ENCODE measurements at regions not wholly inside any gene's neighbourhood (a gene's known extent, or its start where the extent isn't known, plus 50 kb on each side); places are given as distances from the start of the nearest gene placed in this dataset.

- Histone ChIP-seq H3K27ac (ENCODE audit: low read depth, low read length) (no peak overlapping the region), H3K4me2 (ENCODE audit: low read depth, low read length, poor library complexity, severe bottlenecking) (no peak overlapping the region), H3K9me3 (ENCODE audit: insufficient read depth, low read length) (no peaks in the 10 kb centered on the region), H3K9me2 (replicated peaks; ENCODE audit: insufficient read depth, low read length) (no peaks in the 10 kb centered on the region), H4K20me1 (ENCODE audit: low read depth, low read length) (no peaks in the 10 kb centered on the region), H3K4me3 (ENCODE audit: insufficient read depth, low read length, poor library complexity, severe bottlenecking) (no peak overlapping the region), H2AFZ (ENCODE audit: low read depth, low read length, severe bottlenecking) (no peak overlapping the region), H3F3A (ENCODE audit: insufficient read depth) (no peaks in the 10 kb centered on the region), H3K79me2 (ENCODE audit: insufficient read depth, low read length) (no peaks in the 10 kb centered on the region), H3K36me3 (ENCODE audit: low read length) (no peaks in the 10 kb centered on the region), H3K27me3 (ENCODE audit: low read length) (no peaks in the 10 kb centered on the region), H3K9ac (ENCODE audit: low read length) (no peak overlapping the region)
- no peak for TF ChIP-seq CTCF (IDR thresholded peaks at IDR 0.05; ENCODE audit: insufficient read depth, low read length, poor library complexity, severe bottlenecking)
These were observed 166.4 kb upstream of the FANCL start for GRCh38 chr2:58407487-58407886.

GRCh38 chr2:58405341-58405740 is 164.2 kb upstream of the FANCL start:
- Histone ChIP-seq H3K36me3 (ENCODE audit: low read length) (no peaks in the 10 kb centered on the region), H3K9me2 (replicated peaks; ENCODE audit: insufficient read depth, low read length) (no peaks in the 10 kb centered on the region), H3K27me3 (ENCODE audit: low read length) (no peaks in the 10 kb centered on the region), H3K9ac (ENCODE audit: low read length) (no peak overlapping the region), H2AFZ (ENCODE audit: low read depth, low read length, severe bottlenecking) (no peak overlapping the region), H3F3A (ENCODE audit: insufficient read depth) (no peaks in the 10 kb centered on the region), H3K4me3 (ENCODE audit: insufficient read depth, low read length, poor library complexity, severe bottlenecking) (no peak overlapping the region), H3K4me2 (ENCODE audit: low read depth, low read length, poor library complexity, severe bottlenecking) (no peak overlapping the region), H3K27ac (ENCODE audit: low read depth, low read length) (no peak overlapping the region), H3K79me2 (ENCODE audit: insufficient read depth, low read length) (no peaks in the 10 kb centered on the region), H3K9me3 (ENCODE audit: insufficient read depth, low read length) (no peaks in the 10 kb centered on the region), H4K20me1 (ENCODE audit: low read depth, low read length) (no peaks in the 10 kb centered on the region)
- no peak for TF ChIP-seq CTCF (IDR thresholded peaks at IDR 0.05; ENCODE audit: insufficient read depth, low read length, poor library complexity, severe bottlenecking)
- no peak for TF ChIP-seq EZH2phosphoT487 (conservative IDR thresholded peaks at IDR 0.05; ENCODE audit: low read length)

- no peaks in the 10 kb centered on the region for H3K9me2 ChIP-seq (replicated peaks; ENCODE audit: insufficient read depth, low read length)
- no peaks in the 10 kb centered on the region for H3K27me3 ChIP-seq (ENCODE audit: low read length)
- no peaks in the 10 kb centered on the region for H3F3A ChIP-seq (ENCODE audit: insufficient read depth)
- TF ChIP-seq CTCF (IDR thresholded peaks at IDR 0.05; ENCODE audit: insufficient read depth, low read length, poor library complexity, severe bottlenecking): no peak
- TF ChIP-seq EZH2phosphoT487 (conservative IDR thresholded peaks at IDR 0.05; ENCODE audit: low read length): no peak
- H3K9me3 ChIP-seq (ENCODE audit: insufficient read depth, low read length): no peaks in the 10 kb centered on the region
- no peak overlapping the region for H3K4me3 ChIP-seq (ENCODE audit: insufficient read depth, low read length, poor library complexity, severe bottlenecking)
- no peak overlapping the region for H3K9ac ChIP-seq (ENCODE audit: low read length)
- no peaks in the 10 kb centered on the region for H3K79me2 ChIP-seq (ENCODE audit: insufficient read depth, low read length)
- H2AFZ ChIP-seq (ENCODE audit: low read depth, low read length, severe bottlenecking): no peak overlapping the region
- H3K27ac ChIP-seq (ENCODE audit: low read depth, low read length): no peak overlapping the region
- no peaks in the 10 kb centered on the region for H4K20me1 ChIP-seq (ENCODE audit: low read depth, low read length)
- no peak overlapping the region for H3K4me2 ChIP-seq (ENCODE audit: low read depth, low read length, poor library complexity, severe bottlenecking)
- H3K36me3 ChIP-seq (ENCODE audit: low read length): no peaks in the 10 kb centered on the region
These were observed 160.8 kb upstream of the FANCL start for GRCh38 chr2:58401936-58402335.

- Histone ChIP-seq H3K27me3 (ENCODE audit: low read length) (no peaks in the 10 kb centered on the region), H3K36me3 (ENCODE audit: low read length) (no peaks in the 10 kb centered on the region), H3K9me2 (replicated peaks; ENCODE audit: insufficient read depth, low read length) (no peaks in the 10 kb centered on the region), H3K9ac (ENCODE audit: low read length) (no peak overlapping the region), H3K4me2 (ENCODE audit: low read depth, low read length, poor library complexity, severe bottlenecking) (no peak overlapping the region), H2AFZ (ENCODE audit: low read depth, low read length, severe bottlenecking) (no peak overlapping the region), H4K20me1 (ENCODE audit: low read depth, low read length) (no peaks in the 10 kb centered on the region), H3K27ac (ENCODE audit: low read depth, low read length) (no peak overlapping the region), H3K4me3 (ENCODE audit: insufficient read depth, low read length, poor library complexity, severe bottlenecking) (no peak overlapping the region), H3F3A (ENCODE audit: insufficient read depth) (no peaks in the 10 kb centered on the region), H3K9me3 (ENCODE audit: insufficient read depth, low read length) (no peaks in the 10 kb centered on the region), H3K79me2 (ENCODE audit: insufficient read depth, low read length) (no peaks in the 10 kb centered on the region)
- TF ChIP-seq CTCF (IDR thresholded peaks at IDR 0.05; ENCODE audit: insufficient read depth, low read length, poor library complexity, severe bottlenecking): no peak
- TF ChIP-seq EZH2phosphoT487 (conservative IDR thresholded peaks at IDR 0.05; ENCODE audit: low read length): no peak
These were observed 157.3 kb upstream of the FANCL start for GRCh38 chr2:58398406-58398805.
